ENCODE measurements at regions not wholly inside any gene's neighbourhood (a gene's known extent, or its start where the extent isn't known, plus 50 kb on each side); places are given as distances from the start of the nearest gene placed in this dataset.

GRCh38 chr2:6648596-6649247, 217.0 kb downstream of the CMPK2 start:
- DNase-seq (ENCODE audit: low read depth in 4 of 4, low spot score in 1 of 4) = no peak

GRCh38 chr2:6650311-6650710, 215.4 kb downstream of the CMPK2 start:
- no peak for DNase-seq (ENCODE audit: low read depth in 4 of 4, low spot score in 1 of 4)

- DNase-seq (ENCODE audit: low read depth in 4 of 4, low spot score in 1 of 4) = no peak
These were observed 213.5 kb downstream of the CMPK2 start for GRCh38 chr2:6652251-6652650.

GRCh38 chr2:6653281-6653750, 212.4 kb downstream of the CMPK2 start:
- DNase-seq (ENCODE audit: low read depth in 4 of 4, low spot score in 1 of 4) = no peak

GRCh38 chr2:6654279-6654678, 211.4 kb downstream of the CMPK2 start:
- DNase-seq (ENCODE audit: low read depth in 4 of 4, low spot score in 1 of 4) = no peak

GRCh38 chr2:6656633-6657032, 209.1 kb downstream of the CMPK2 start:
- DNase-seq (ENCODE audit: low read depth in 4 of 4, low spot score in 1 of 4) = no peak

- DNase-seq (ENCODE audit: low read depth in 4 of 4, low spot score in 1 of 4) = no peak
These were observed 208.6 kb downstream of the CMPK2 start for GRCh38 chr2:6657136-6657535.

GRCh38 chr2:6657855-6658254, 207.9 kb downstream of the CMPK2 start:
- DNase-seq (ENCODE audit: low read depth in 4 of 4, low spot score in 1 of 4) = no peak

- DNase-seq (ENCODE audit: low read depth in 4 of 4, low spot score in 1 of 4) = no peak
These were observed 201.2 kb downstream of the CMPK2 start for GRCh38 chr2:6664332-6665061.

- DNase-seq (ENCODE audit: low read depth in 4 of 4, low spot score in 1 of 4) = no peak
These were observed 200.3 kb downstream of the CMPK2 start for GRCh38 chr2:6665093-6666045.

- no peak for DNase-seq (ENCODE audit: low read depth in 4 of 4, low spot score in 1 of 4)
These were observed 198.4 kb downstream of the CMPK2 start for GRCh38 chr2:6667326-6667725.

- DNase-seq (ENCODE audit: low read depth in 4 of 4, low spot score in 1 of 4) = no peak
These were observed 193.8 kb downstream of the CMPK2 start for GRCh38 chr2:6671913-6672312.

GRCh38 chr2:6674381-6674780, 191.3 kb downstream of the CMPK2 start:
- DNase-seq (ENCODE audit: low read depth in 4 of 4, low spot score in 1 of 4) = no peak

GRCh38 chr2:6675791-6676190, 189.9 kb downstream of the CMPK2 start:
- DNase-seq (ENCODE audit: low read depth in 4 of 4, low spot score in 1 of 4) = no peak

- DNase-seq (ENCODE audit: low read depth in 4 of 4, low spot score in 1 of 4) = no peak
These were observed 189.5 kb downstream of the CMPK2 start for GRCh38 chr2:6676241-6676640.

GRCh38 chr2:6676776-6677175, 188.9 kb downstream of the CMPK2 start:
- no peak for DNase-seq (ENCODE audit: low read depth in 4 of 4, low spot score in 1 of 4)

GRCh38 chr2:6679471-6679870, 186.2 kb downstream of the CMPK2 start:
- no peak for DNase-seq (ENCODE audit: low read depth in 4 of 4, low spot score in 1 of 4)

GRCh38 chr2:6683516-6683915, 182.2 kb downstream of the CMPK2 start:
- DNase-seq (ENCODE audit: low read depth in 4 of 4, low spot score in 1 of 4) = no peak

GRCh38 chr2:6685447-6685846, 180.3 kb downstream of the CMPK2 start:
- DNase-seq (ENCODE audit: low read depth in 4 of 4, low spot score in 1 of 4) = no peak

GRCh38 chr2:6692056-6692455, 173.7 kb downstream of the CMPK2 start:
- no peak for DNase-seq (ENCODE audit: low read depth in 4 of 4, low spot score in 1 of 4)

GRCh38 chr2:6692819-6693218, 172.9 kb downstream of the CMPK2 start:
- DNase-seq (ENCODE audit: low read depth in 4 of 4, low spot score in 1 of 4) = no peak

GRCh38 chr2:6694555-6694954, 171.2 kb downstream of the CMPK2 start:
- no peak for DNase-seq (ENCODE audit: low read depth in 4 of 4, low spot score in 1 of 4)

Data from stimulated activated CD4-positive, alpha-beta T cell treated with anti-CD3 and anti-CD28 coated beads, Interleukin-1b, Interleukin-23, amount 100 ng/mL, for 24 hours (primary cell).